Neural cell (in vitro differentiated cells): ENCODE measurements at regions not wholly inside any gene's neighbourhood (a gene's known extent, or its start where the extent isn't known, plus 50 kb on each side); places are given as distances from the start of the nearest gene placed in this dataset.

Experiments
- EP300 ChIP-seq: fragments of 450-650 bp; conservative IDR thresholded peaks from 2 replicates; pipeline ENCODE4 v1.6.1; 2014; ENCODE audit warnings: antibody characterized with exemption, mild to moderate bottlenecking, moderate library complexity; ENCODE audit not compliant: poor library complexity, severe bottlenecking
- EZH2 ChIP-seq: fragments of 200-600, 300-800 bp; shearing (Covaris generic), sonication (generic); IDR thresholded peaks from 2 replicates; pipeline ENCODE4 v1.6.1; 2014; ENCODE audit warnings: antibody characterized with exemption, low read length, borderline replicate concordance, mild to moderate bottlenecking; ENCODE audit not compliant: insufficient read depth, poor library complexity, severe bottlenecking
- MXI1 ChIP-seq: fragments of 450-650 bp; conservative IDR thresholded peaks from 2 replicates; pipeline ENCODE4 v1.6.1; 2014; ENCODE audit warnings: antibody characterized with exemption, mild to moderate bottlenecking; ENCODE audit not compliant: poor library complexity, severe bottlenecking
- POLR2AphosphoS5 ChIP-seq: IDR thresholded peaks from 2 replicates; pipeline ENCODE4 v1.6.1; 2012
- RAD21 ChIP-seq: fragments of 450-650 bp; conservative IDR thresholded peaks from 2 replicates; pipeline ENCODE4 v1.6.1; 2014; ENCODE audit warnings: antibody characterized with exemption, mild to moderate bottlenecking, moderate library complexity
- REST ChIP-seq: IDR thresholded peaks from 2 replicates; pipeline ENCODE4 v1.6.1; 2012; ENCODE audit warnings: borderline replicate concordance
- TAF1 ChIP-seq: IDR thresholded peaks from 2 replicates; pipeline ENCODE4 v1.6.1; 2012; ENCODE audit warnings: low read depth
- TF ChIP-seq, protein P1 (sequence below): fragments of 450-650 bp; IDR thresholded peaks from 2 replicates; pipeline ENCODE4 v1.5.1; 2014; ENCODE audit warnings: antibody characterized with exemption, mild to moderate bottlenecking, moderate library complexity; ENCODE audit not compliant: poor library complexity, severe bottlenecking

DNA sequence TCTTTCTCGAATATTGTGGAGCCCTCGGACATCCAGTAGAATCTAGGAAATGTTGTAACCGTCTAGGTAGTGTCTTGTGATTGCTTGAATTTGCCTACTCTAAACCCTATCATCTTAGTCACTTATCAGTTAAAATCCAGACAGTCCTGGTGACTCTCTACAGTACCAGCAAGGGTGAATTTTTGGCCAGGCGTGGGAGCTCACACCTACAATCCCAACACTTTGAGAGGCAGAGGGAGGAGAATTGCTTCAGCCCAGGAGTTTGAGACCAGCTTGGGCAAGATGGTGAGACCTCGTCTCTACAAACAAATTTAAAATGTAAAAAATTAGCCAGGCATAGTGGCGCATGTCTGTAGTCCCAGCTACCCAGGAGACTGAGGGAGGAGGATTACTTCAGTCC is 230.9 kb downstream of the CHRM3 start:
- TF ChIP-seq EP300 (no peak), POLR2AphosphoS5 (no peak), RAD21 (no peak), EZH2 (no peak), MXI1 (no peak), REST (no peak), TAF1 (no peak)
- TF ChIP-seq, protein P1, sequence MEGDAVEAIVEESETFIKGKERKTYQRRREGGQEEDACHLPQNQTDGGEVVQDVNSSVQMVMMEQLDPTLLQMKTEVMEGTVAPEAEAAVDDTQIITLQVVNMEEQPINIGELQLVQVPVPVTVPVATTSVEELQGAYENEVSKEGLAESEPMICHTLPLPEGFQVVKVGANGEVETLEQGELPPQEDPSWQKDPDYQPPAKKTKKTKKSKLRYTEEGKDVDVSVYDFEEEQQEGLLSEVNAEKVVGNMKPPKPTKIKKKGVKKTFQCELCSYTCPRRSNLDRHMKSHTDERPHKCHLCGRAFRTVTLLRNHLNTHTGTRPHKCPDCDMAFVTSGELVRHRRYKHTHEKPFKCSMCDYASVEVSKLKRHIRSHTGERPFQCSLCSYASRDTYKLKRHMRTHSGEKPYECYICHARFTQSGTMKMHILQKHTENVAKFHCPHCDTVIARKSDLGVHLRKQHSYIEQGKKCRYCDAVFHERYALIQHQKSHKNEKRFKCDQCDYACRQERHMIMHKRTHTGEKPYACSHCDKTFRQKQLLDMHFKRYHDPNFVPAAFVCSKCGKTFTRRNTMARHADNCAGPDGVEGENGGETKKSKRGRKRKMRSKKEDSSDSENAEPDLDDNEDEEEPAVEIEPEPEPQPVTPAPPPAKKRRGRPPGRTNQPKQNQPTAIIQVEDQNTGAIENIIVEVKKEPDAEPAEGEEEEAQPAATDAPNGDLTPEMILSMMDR = no peak
